ENCODE measurements at regions not wholly inside any gene's neighbourhood (a gene's known extent, or its start where the extent isn't known, plus 50 kb on each side); places are given as distances from the start of the nearest gene placed in this dataset.

- Histone ChIP-seq H3K36me3 (ENCODE audit: control insufficient read depth in 2 of 2, insufficient read depth in 2 of 2, low read length in 1 of 2) (no peaks in the 10 kb centered on the region), H3K9me3 (replicated peaks; ENCODE audit: control insufficient read depth, insufficient read depth, low read length) (no peaks in the 10 kb centered on the region), H3K9ac (ENCODE audit: control insufficient read depth, insufficient read depth, low read length) (no peak overlapping the region), H3K27ac (ENCODE audit: control insufficient read depth, insufficient read depth) (no peak overlapping the region), H3K4me2 (ENCODE audit: control insufficient read depth, insufficient read depth) (no peak overlapping the region), H3K27me3 (replicated peaks in 1 of 2; ENCODE audit: control insufficient read depth in 2 of 2, insufficient read depth in 2 of 2, low read length in 1 of 2) (no peaks in the 10 kb centered on the region), H2AFZ (ENCODE audit: control insufficient read depth, low read depth, low read length) (no peak overlapping the region), H3K4me3 (no peak overlapping the region), H3K79me2 (ENCODE audit: control insufficient read depth, insufficient read depth, low read length) (no peaks in the 10 kb centered on the region), H4K20me1 (ENCODE audit: control insufficient read depth, insufficient read depth) (no peaks in the 10 kb centered on the region), H3K4me1 (ENCODE audit: control insufficient read depth, insufficient read depth, low read length) (no peaks in the 10 kb centered on the region)
- in situ Hi-C loops (cut with MboI), result no loop called here
- intact Hi-C loops (cut with micrococcal nuclease; ENCODE audit: unreplicated experiment), result no loop called here
- CTCF ChIA-PET, result no interaction called here
- ATAC-seq (no peak), DNase-seq (ENCODE audit: low read depth, low spot score) (no peak), FAIRE-seq (no peak)
- WGBS (ENCODE audit: insufficient coverage, insufficient replicate concordance, low lambda C conversion rate, missing lambda C conversion rate), result 2% methylated on average over 6 of the region's 6 CpGs
- no TSS peak for BruUV-seq (replicated peaks)
- SMC1A ChIA-PET (ENCODE audit: uncharacterized antibody, unreplicated experiment), result no interaction called here
- POLR2A ChIA-PET, result no interaction called here
- RAD21 ChIA-PET (ENCODE audit: unreplicated experiment), result no interaction called here
- TF ChIP-seq CUX1 (IDR thresholded peaks at IDR 0.05; ENCODE audit: insufficient replicate concordance, low read depth, low read length), result no peak
- no peak for TF ChIP-seq TCF3 (IDR thresholded peaks at IDR 0.05; ENCODE audit: borderline replicate concordance, insufficient read depth, low read depth, low read length)
- TF ChIP-seq ATF7 (IDR thresholded peaks at IDR 0.05; ENCODE audit: low read depth), result no peak
- TF ChIP-seq RAD21 (IDR thresholded peaks at IDR 0.05; ENCODE audit: insufficient read depth, low read depth, low read length), result no peak
- TF ChIP-seq ZNF207 (IDR thresholded peaks at IDR 0.05; ENCODE audit: borderline replicate concordance), result no peak
- no peak for TF ChIP-seq ZBTB11 (CRISPR knock-in tag; IDR thresholded peaks at IDR 0.05)
- TF ChIP-seq, protein P1, sequence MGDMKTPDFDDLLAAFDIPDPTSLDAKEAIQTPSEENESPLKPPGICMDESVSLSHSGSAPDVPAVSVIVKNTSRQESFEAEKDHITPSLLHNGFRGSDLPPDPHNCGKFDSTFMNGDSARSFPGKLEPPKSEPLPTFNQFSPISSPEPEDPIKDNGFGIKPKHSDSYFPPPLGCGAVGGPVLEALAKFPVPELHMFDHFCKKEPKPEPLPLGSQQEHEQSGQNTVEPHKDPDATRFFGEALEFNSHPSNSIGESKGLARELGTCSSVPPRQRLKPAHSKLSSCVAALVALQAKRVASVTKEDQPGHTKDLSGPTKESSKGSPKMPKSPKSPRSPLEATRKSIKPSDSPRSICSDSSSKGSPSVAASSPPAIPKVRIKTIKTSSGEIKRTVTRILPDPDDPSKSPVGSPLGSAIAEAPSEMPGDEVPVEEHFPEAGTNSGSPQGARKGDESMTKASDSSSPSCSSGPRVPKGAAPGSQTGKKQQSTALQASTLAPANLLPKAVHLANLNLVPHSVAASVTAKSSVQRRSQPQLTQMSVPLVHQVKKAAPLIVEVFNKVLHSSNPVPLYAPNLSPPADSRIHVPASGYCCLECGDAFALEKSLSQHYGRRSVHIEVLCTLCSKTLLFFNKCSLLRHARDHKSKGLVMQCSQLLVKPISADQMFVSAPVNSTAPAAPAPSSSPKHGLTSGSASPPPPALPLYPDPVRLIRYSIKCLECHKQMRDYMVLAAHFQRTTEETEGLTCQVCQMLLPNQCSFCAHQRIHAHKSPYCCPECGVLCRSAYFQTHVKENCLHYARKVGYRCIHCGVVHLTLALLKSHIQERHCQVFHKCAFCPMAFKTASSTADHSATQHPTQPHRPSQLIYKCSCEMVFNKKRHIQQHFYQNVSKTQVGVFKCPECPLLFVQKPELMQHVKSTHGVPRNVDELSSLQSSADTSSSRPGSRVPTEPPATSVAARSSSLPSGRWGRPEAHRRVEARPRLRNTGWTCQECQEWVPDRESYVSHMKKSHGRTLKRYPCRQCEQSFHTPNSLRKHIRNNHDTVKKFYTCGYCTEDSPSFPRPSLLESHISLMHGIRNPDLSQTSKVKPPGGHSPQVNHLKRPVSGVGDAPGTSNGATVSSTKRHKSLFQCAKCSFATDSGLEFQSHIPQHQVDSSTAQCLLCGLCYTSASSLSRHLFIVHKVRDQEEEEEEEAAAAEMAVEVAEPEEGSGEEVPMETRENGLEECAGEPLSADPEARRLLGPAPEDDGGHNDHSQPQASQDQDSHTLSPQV (IDR thresholded peaks at IDR 0.05), result no peak
- no peak for TF ChIP-seq SMC3 (IDR thresholded peaks at IDR 0.05; ENCODE audit: borderline replicate concordance, low read length)
- no peak for TF ChIP-seq SREBF2 (IDR thresholded peaks at IDR 0.05; ENCODE audit: low read length)
- no peak for TF ChIP-seq ESRRA (IDR thresholded peaks at IDR 0.05; ENCODE audit: low read length)
- TF ChIP-seq STAT1 (conservative IDR thresholded peaks at IDR 0.05), result no peak
These were observed 710.2 kb downstream of the BRINP1 start for GRCh38 chr9:118659011-118659410.

Measured in GM12878 (cell line).